GM10266 (cell line): ENCODE measurements at regions not wholly inside any gene's neighbourhood (a gene's known extent, or its start where the extent isn't known, plus 50 kb on each side); places are given as distances from the start of the nearest gene placed in this dataset.

Experiments
- DNase-seq: peaks from one replicate; pipeline ENCODE4 v3.0.0; 2012; ENCODE audit errors: extremely low spot score
- CTCF ChIP-seq: IDR thresholded peaks from 2 replicates; pipeline ENCODE4 v1.5.1; 2012; ENCODE audit warnings: mild to moderate bottlenecking, low read depth; ENCODE audit not compliant: control insufficient read depth, insufficient read depth; ENCODE audit errors: missing control alignments

- no peak for DNase-seq
- TF ChIP-seq CTCF, result no peak
These were observed 148.3 kb downstream of the CCDC34 start for GRCh38 chr11:27214713-27215112.

- TF ChIP-seq CTCF, result no peak
- no peak for DNase-seq
These were observed 149.8 kb downstream of the CCDC34 start for GRCh38 chr11:27213232-27213660.

- no peak for TF ChIP-seq CTCF
- no peak for DNase-seq
These were observed 150.7 kb downstream of the CCDC34 start for GRCh38 chr11:27212248-27212780.

GRCh38 chr11:27211370-27212127 is 151.5 kb downstream of the CCDC34 start:
- no peak for TF ChIP-seq CTCF
- no peak for DNase-seq

GRCh38 chr11:27210531-27210930 is 152.5 kb downstream of the CCDC34 start:
- TF ChIP-seq CTCF, result no peak

GRCh38 chr11:27209562-27210005 is 153.4 kb downstream of the CCDC34 start:
- TF ChIP-seq CTCF, result no peak
- DNase-seq, result no peak

More at GRCh38 chr11:27210531-27210930, 152.5 kb downstream of the CCDC34 start:
- no peak for DNase-seq

- DNase-seq, result no peak
- TF ChIP-seq CTCF, result no peak
These were observed 154.2 kb downstream of the CCDC34 start for GRCh38 chr11:27208846-27209245.
